PC-9 (cell line): ENCODE measurements at regions not wholly inside any gene's neighbourhood (a gene's known extent, or its start where the extent isn't known, plus 50 kb on each side); places are given as distances from the start of the nearest gene placed in this dataset.

Experiments
- EZH2 ChIP-seq: fragments of 200-600 bp; sonication (generic); IDR thresholded peaks from 2 replicates; pipeline ENCODE4 v1.8.0; 2017; ENCODE audit warnings: antibody characterized with exemption, low read depth
- TF ChIP-seq, protein P1 (sequence below): fragments of 200-600 bp; sonication (generic); conservative IDR thresholded peaks from 2 replicates; pipeline ENCODE4 v1.6.1; 2017; ENCODE audit warnings: mixed run types, antibody characterized with exemption, mild to moderate bottlenecking, moderate library complexity

DNA sequence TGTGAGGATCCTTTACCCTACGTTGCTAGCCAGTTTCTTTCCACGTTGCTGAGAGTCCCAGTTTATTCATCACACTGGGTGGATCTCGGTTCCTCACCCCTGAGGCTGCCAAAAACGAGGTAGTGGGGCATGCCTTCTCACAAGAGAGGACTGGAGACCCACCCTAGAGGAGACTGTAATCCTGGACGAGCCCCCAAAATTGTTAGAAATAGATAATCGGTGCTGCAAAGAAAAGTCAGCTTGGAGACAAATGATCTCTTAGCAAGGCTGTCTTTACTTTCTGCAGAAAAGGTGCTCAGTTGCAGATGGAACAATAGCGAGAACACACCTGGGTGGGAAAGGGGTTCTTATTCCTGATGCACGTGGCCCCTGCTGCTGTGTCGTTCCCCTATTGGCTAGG is 101.8 kb downstream of the TMEM167A start:
- TF ChIP-seq, protein P1, sequence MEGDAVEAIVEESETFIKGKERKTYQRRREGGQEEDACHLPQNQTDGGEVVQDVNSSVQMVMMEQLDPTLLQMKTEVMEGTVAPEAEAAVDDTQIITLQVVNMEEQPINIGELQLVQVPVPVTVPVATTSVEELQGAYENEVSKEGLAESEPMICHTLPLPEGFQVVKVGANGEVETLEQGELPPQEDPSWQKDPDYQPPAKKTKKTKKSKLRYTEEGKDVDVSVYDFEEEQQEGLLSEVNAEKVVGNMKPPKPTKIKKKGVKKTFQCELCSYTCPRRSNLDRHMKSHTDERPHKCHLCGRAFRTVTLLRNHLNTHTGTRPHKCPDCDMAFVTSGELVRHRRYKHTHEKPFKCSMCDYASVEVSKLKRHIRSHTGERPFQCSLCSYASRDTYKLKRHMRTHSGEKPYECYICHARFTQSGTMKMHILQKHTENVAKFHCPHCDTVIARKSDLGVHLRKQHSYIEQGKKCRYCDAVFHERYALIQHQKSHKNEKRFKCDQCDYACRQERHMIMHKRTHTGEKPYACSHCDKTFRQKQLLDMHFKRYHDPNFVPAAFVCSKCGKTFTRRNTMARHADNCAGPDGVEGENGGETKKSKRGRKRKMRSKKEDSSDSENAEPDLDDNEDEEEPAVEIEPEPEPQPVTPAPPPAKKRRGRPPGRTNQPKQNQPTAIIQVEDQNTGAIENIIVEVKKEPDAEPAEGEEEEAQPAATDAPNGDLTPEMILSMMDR = no peak
- no peak for TF ChIP-seq EZH2
